ENCODE measurements at regions not wholly inside any gene's neighbourhood (a gene's known extent, or its start where the extent isn't known, plus 50 kb on each side); places are given as distances from the start of the nearest gene placed in this dataset.

GRCh38 chr4:101651778-101652177 is 138.8 kb upstream of the BANK1 start:
- Histone ChIP-seq H3K9me2 (replicated peaks; ENCODE audit: low read depth, low read length) (no peaks in the 10 kb centered on the region), H3K4me3 (ENCODE audit: low read length, poor library complexity, severe bottlenecking) (no peak overlapping the region), H3K9me3 (ENCODE audit: insufficient read depth, low read depth, low read length) (no peaks in the 10 kb centered on the region), H4K20me1 (ENCODE audit: insufficient read depth, low read length, poor library complexity, severe bottlenecking) (no peaks in the 10 kb centered on the region), H3K4me1 (ENCODE audit: insufficient read depth, low read length, poor library complexity, severe bottlenecking) (no peaks in the 10 kb centered on the region), H3K4me2 (ENCODE audit: low read depth, low read length, poor library complexity, severe bottlenecking) (no peak overlapping the region), H2AFZ (ENCODE audit: low read length) (no peak overlapping the region), H3F3A (ENCODE audit: low read depth) (no peaks in the 10 kb centered on the region), H3K27me3 (ENCODE audit: insufficient read depth, low read length, poor library complexity, severe bottlenecking) (no peaks in the 10 kb centered on the region), H3K9ac (ENCODE audit: low read depth, low read length, poor library complexity, severe bottlenecking) (no peak overlapping the region), H3K79me2 (ENCODE audit: insufficient read depth, low read length) (no peaks in the 10 kb centered on the region), H3K36me3 (ENCODE audit: insufficient read depth, low read length) (no peaks in the 10 kb centered on the region)
- no peak for TF ChIP-seq EZH2phosphoT487 (IDR thresholded peaks at IDR 0.05; ENCODE audit: borderline replicate concordance)
- TF ChIP-seq CTCF (conservative IDR thresholded peaks at IDR 0.05; ENCODE audit: low read length): no peak

DNA sequence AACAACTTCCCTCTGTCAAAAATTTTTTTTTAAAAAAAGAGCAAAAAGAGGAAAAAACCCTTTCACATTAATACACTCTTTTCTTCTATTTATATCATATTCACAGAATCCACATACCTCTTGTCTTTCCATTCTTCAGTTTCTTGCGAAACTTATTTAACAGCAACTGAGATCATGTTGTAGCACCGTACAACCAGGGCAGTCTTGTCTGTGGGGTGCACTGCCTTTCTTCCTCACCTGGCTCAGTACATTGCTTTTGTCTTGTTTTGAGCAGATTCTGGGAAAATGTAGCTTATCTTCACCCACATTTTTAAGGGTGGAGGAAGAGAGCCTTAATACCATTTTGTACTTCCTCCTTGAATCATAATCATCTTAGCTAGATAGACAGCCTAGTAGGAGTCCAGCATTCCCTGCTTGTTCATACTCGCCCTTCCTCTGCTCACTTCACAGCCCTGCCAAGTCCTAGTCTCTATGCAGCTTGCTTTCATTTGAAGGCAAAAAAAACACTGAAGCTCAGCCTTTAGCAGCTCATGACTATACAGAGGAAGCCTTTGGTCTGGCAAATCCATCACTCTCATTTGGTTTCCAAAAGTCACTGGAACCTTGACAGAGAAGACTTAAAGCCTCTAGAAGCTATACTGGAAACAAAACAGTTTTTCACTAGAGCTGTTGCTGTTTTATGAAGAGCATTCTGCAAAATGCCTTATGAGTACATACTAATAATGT is 140.6 kb upstream of the BANK1 start:
- H3F3A ChIP-seq (ENCODE audit: low read depth): no peaks in the 10 kb centered on the region
- H4K20me1 ChIP-seq (ENCODE audit: insufficient read depth, low read length, poor library complexity, severe bottlenecking): no peaks in the 10 kb centered on the region
- H3K4me2 ChIP-seq (ENCODE audit: low read depth, low read length, poor library complexity, severe bottlenecking): no peak overlapping the region
- TF ChIP-seq EZH2phosphoT487 (IDR thresholded peaks at IDR 0.05; ENCODE audit: borderline replicate concordance) (no peak), CTCF (conservative IDR thresholded peaks at IDR 0.05; ENCODE audit: low read length) (no peak)
- H3K36me3 ChIP-seq (ENCODE audit: insufficient read depth, low read length): no peaks in the 10 kb centered on the region
- no peaks in the 10 kb centered on the region for H3K27me3 ChIP-seq (ENCODE audit: insufficient read depth, low read length, poor library complexity, severe bottlenecking)
- H3K4me3 ChIP-seq (ENCODE audit: low read length, poor library complexity, severe bottlenecking): no peak overlapping the region
- no peak overlapping the region for H3K9ac ChIP-seq (ENCODE audit: low read depth, low read length, poor library complexity, severe bottlenecking)
- no peaks in the 10 kb centered on the region for H3K79me2 ChIP-seq (ENCODE audit: insufficient read depth, low read length)
- H3K4me1 ChIP-seq (ENCODE audit: insufficient read depth, low read length, poor library complexity, severe bottlenecking): no peaks in the 10 kb centered on the region
- H3K9me3 ChIP-seq (ENCODE audit: insufficient read depth, low read depth, low read length): no peaks in the 10 kb centered on the region
- H3K9me2 ChIP-seq (replicated peaks; ENCODE audit: low read depth, low read length): no peaks in the 10 kb centered on the region
- H2AFZ ChIP-seq (ENCODE audit: low read length): 0 out of 2 replicates have a peak overlapping the region, but pooled peaks have one; percentile 4

DNA sequence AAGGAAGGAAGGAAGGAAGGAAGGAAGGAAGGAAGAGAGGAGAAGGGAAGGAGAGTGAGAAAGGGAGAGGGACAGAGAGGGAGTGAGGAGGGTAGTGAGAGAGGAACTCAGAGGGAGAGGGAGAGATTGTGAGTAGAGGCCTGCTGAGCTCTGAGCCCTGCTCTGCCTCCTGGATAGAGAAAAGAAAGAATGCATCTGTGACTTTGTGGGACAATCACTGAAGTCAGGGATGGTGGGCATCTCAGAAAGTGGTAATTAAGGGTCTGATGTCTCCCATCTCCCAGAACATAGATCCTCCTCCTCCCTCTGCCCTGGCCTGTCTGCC is 142.9 kb upstream of the BANK1 start:
- Histone ChIP-seq H3K79me2 (ENCODE audit: insufficient read depth, low read length) (no peaks in the 10 kb centered on the region), H2AFZ (ENCODE audit: low read length) (no peak overlapping the region), H3K9ac (ENCODE audit: low read depth, low read length, poor library complexity, severe bottlenecking) (no peak overlapping the region), H3K4me2 (ENCODE audit: low read depth, low read length, poor library complexity, severe bottlenecking) (no peak overlapping the region), H4K20me1 (ENCODE audit: insufficient read depth, low read length, poor library complexity, severe bottlenecking) (no peaks in the 10 kb centered on the region), H3K4me1 (ENCODE audit: insufficient read depth, low read length, poor library complexity, severe bottlenecking) (no peaks in the 10 kb centered on the region), H3K9me2 (replicated peaks; ENCODE audit: low read depth, low read length) (no peaks in the 10 kb centered on the region), H3F3A (ENCODE audit: low read depth) (no peaks in the 10 kb centered on the region), H3K36me3 (ENCODE audit: insufficient read depth, low read length) (no peaks in the 10 kb centered on the region), H3K27me3 (ENCODE audit: insufficient read depth, low read length, poor library complexity, severe bottlenecking) (no peaks in the 10 kb centered on the region), H3K9me3 (ENCODE audit: insufficient read depth, low read depth, low read length) (no peaks in the 10 kb centered on the region), H3K4me3 (ENCODE audit: low read length, poor library complexity, severe bottlenecking) (no peak overlapping the region)
- TF ChIP-seq CTCF (conservative IDR thresholded peaks at IDR 0.05; ENCODE audit: low read length) (no peak), EZH2phosphoT487 (IDR thresholded peaks at IDR 0.05; ENCODE audit: borderline replicate concordance) (no peak)

All from Loucy (cell line).